GM19438 (cell line): ENCODE measurements at regions not wholly inside any gene's neighbourhood (a gene's known extent, or its start where the extent isn't known, plus 50 kb on each side); places are given as distances from the start of the nearest gene placed in this dataset.
"Not testable (repeated sequence)": the region's sequence is repeated elsewhere in the genome, so short reads cannot be mapped to it uniquely, and the experiment has no call there.

Source experiments
- ATAC-seq: cut with Tn5 transposase; IDR thresholded peaks from one replicate; pipeline ENCODE4 v1.9.1; 2021; ENCODE audit warnings: low read depth; ENCODE audit not compliant: unreplicated experiment

DNA sequence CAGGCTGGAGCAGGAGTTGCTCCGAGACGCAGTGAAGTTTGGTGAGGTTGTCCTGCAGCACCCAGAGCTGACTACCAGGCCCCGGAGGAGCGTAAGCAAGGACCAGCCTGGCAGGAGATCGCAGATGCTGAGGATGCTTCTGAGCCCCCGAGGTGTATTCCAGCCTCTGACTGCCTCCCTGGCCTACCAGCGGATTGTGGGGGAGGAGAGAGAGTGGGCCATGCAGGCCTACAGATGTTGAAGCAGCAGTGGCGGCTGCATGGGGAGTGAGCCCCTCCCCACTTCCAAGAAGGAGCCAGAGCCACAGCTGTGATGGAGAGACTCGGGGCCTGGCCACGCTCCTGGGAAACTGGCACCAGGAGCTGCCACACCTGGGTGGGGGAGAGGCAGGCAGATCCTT, 302.5 kb upstream of the PROK2 start:
- ATAC-seq, result no peak

DNA sequence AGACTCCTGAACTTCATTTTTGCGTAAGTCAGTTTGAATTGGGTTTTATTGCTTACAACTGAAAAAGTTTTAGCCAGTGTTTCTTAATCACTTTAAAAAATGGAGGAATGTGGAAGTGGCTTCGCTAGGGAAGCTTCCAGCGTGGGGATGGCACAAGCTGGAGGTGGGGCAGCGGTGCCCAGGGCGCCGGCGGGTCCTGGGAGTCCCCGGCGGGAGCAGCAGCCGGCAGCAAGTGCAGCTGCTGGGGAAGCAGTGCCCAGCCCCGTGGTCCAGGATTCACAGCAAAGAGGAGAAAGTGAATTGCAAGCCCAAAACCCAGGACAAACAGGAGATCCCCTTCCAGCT, 301.8 kb upstream of the PROK2 start:
- ATAC-seq, result no peak

GRCh38 chr3:72086042-72086742, 301.2 kb upstream of the PROK2 start:
- ATAC-seq, result no peak

- ATAC-seq, result no peak
These were observed 300.1 kb upstream of the PROK2 start for GRCh38 chr3:72085036-72085435.

- ATAC-seq, result no peak
These were observed 298.0 kb upstream of the PROK2 start for GRCh38 chr3:72082776-72083462.

- peak; percentile 52 for ATAC-seq
These were observed 297.3 kb upstream of the PROK2 start for GRCh38 chr3:72082186-72082715.

DNA sequence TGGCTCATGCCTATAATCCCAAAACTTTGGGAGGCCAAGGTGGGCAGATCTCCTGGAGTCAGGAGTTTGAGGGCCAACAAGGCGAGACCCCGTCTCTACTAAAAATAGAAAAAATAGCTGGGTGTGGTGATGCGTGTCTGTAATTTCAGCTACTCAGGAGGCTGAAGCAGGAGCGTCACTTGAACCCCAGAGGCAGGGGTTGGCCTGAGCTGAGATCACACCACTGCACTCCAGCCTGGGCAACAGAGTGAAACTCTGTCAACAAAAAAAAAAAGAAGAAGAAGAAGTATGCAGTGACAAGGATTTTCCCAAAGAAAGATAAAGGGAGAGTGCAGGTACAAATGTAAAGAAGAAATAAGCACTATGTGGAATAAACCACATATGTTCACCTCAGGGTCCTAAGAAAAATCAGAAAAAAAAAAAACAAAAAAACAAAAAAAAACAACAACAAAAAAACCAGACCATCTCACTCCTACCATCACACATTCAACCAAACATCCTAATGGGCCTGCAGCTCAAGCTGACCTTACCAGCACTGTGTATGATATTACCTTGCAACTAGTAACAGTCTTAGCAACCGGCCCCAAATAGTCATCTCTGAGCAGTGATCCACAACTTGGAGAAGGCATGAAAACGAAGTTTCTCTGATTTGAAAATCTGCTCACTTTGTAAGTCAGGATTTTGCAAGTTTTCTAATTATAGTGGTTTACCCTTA, 296.7 kb upstream of the PROK2 start:
- no peak for ATAC-seq

DNA sequence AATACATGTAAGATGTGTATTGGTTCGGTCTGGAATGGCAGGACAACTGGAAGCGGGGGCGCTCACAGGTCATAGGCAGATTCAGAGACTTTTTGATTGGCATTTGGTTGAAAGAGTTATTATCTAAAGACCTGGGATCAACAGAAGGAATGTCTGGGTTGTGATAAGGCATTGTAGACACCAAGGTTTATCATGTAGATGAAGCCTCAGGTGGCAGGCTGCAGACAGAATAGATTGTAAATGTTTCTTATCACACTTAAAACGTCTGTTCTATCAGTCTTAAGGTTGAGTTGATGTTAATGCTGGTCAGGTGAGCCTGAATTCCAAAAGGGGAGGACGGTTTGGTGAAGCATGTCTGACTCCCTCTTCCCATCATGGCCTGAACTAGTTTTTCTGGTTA, 295.9 kb upstream of the PROK2 start:
- no peak for ATAC-seq

- ATAC-seq, result no peak
These were observed 295.1 kb upstream of the PROK2 start for GRCh38 chr3:72080095-72080494.

DNA sequence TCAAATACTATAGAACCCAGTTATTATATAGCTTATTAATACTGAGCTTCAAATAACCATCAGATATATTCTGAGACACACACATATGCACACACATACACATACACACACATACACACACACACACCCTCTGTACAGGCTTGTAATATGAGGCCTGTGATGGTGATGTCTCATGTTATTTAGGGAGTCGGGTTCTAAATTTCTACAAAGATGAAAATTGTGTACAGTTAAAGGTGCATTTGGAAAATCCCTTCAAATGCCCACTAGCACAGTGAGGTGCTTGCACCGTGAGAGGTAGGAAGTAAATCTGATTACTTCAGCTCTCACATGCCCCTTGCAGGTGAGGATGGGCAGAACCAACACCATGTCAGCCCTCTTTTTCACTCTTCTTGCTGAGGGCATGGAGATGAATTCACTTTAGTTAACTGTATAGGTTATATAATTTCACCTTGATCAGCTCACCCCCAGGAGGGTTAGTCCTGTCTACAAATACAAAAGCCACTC, 294.5 kb upstream of the PROK2 start:
- no peak for ATAC-seq

GRCh38 chr3:72078676-72079368, 293.9 kb upstream of the PROK2 start:
- ATAC-seq, result no peak

- ATAC-seq, result peak; percentile 62
These were observed 292.7 kb upstream of the PROK2 start for GRCh38 chr3:72077473-72078259.

GRCh38 chr3:72075848-72076247, 290.9 kb upstream of the PROK2 start:
- not testable (repeated sequence) for ATAC-seq

- ATAC-seq, result no peak
These were observed 286.7 kb upstream of the PROK2 start for GRCh38 chr3:72071624-72072023.

DNA sequence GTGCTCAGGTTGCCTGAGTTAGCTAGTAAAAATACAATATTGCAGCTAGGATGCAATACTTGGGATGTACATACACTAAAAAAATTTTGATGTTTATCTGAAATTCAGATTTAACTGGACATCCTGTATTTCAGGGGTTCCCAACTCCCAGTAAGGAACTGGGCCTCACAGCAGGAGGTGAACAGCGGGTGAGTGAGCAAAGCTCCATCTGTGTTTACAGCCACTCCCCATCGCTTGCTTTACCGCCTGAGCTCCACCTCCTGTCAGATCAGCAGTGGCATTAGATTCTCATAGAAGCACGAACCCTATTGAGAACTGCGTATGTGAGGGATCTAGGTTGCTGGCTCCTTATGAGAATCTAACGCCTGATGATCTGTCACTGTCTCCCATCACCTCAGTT, 285.1 kb upstream of the PROK2 start:
- no peak for ATAC-seq

- no peak for ATAC-seq
These were observed 284.6 kb upstream of the PROK2 start for GRCh38 chr3:72069543-72069942.

GRCh38 chr3:72068621-72069020, 283.7 kb upstream of the PROK2 start:
- no peak for ATAC-seq

- no peak for ATAC-seq
These were observed 282.8 kb upstream of the PROK2 start for GRCh38 chr3:72067721-72068120.

- no peak for ATAC-seq
These were observed 281.1 kb upstream of the PROK2 start for GRCh38 chr3:72065872-72066641.
